NCI-H1694 (cell line): ENCODE measurements at regions not wholly inside any gene's neighbourhood (a gene's known extent, or its start where the extent isn't known, plus 50 kb on each side); places are given as distances from the start of the nearest gene placed in this dataset.

Source experiments
- DNase-seq: peaks from one replicate; lab custom pipeline; 2025; lab: John Stamatoyannopoulos, UW

DNA sequence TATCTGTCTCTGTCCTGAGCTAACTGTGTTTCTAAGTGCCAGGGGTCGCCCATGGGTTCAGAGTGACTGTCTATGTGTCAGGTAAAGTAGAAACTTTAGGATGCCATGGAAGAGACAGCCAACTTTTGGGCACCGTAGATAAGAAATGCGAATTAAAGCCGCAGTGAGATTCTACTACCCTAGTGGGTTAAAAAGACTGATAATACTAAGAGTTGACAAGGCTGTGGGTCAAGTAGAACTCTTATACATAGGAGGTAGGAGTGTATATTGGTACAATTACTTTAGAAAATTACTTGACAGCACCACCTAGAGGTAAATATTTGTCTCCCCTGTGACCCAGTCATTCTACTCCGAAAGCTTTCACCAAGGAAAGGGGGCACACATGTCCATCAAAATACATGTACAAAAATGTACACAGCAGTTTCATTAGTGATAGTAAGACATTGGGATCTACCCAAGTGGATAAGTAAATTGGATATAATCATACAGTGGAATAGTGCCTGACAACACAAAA, 371.3 kb downstream of the SLC4A3 start:
- no peak for DNase-seq

DNA sequence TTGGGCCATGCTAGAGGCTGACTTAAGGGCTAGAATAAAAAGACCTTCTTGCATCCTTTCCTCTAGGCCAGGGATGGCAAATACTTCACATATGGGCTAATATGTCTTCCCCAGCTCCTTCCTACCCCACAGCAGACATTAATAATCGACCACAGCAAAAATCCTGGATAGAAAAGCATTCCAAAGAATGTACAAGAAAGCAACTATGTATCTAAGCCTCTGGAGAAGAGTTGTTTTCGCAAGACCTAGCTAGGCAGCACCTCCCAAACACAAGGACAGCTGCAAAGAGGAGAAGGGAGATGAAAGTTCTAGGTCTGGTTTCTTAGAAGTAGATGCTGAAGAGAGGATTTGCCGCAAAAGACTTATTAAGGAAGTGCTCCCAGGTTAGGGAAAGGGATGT, 372.6 kb downstream of the SLC4A3 start:
- DNase-seq: no peak

DNA sequence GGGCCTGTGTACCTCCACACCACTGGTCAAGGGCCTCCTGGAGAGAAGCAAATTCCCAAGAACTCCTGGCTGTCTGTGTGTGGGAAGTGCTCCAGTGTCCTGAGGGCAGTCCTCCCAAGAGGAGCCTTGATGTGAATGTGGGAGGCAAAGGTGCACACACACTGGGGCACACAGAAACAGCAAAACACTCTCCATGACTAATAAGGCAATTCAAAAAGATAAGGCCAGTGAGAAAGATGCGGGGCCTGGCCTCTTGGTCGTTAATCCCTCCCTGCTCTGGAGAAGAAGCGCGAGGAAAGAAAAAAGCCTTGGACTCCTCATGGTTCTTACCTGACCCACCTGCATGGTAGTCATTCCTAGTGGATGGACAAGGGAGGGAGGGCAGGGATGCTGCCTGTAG, 373.2 kb downstream of the SLC4A3 start:
- no peak for DNase-seq

DNA sequence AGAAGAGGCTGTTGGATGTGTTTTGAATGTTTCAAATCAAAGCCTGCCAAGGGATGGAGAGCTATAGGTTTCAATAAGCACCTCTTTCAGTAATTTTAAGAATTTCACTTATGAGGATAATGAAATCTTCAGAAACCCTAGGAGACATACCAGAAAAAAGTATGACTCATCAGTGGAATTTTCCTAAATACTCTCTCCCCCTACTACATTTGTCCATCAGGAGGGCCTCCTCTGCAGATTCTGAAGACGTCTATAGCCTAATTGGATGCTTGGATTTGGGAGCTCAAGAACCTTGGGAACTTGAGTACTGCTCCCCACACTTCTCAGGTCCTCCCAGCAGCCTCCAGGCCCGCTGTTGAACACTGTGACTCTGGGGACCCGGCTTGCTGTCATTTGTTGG, 374.3 kb downstream of the SLC4A3 start:
- DNase-seq: no peak

DNA sequence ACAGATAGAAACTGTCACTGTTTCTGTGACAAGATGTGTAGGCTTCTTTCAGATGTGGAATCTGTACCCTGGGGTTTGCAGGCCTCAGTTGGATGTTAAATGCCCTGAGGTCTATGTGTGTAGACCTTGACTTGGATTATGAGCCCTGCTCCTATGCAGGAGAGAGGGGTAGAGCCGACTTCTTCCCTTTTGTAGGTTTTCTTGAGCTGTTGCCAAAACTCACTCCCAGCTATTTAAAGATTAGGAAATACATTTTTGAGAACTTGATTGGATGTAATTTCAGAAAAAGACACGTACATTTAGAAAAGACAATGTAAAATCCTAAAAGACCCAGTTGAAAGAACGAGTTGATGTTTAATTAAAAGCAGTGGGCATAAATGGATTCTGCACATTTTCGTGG, 374.8 kb downstream of the SLC4A3 start:
- DNase-seq: no peak

DNA sequence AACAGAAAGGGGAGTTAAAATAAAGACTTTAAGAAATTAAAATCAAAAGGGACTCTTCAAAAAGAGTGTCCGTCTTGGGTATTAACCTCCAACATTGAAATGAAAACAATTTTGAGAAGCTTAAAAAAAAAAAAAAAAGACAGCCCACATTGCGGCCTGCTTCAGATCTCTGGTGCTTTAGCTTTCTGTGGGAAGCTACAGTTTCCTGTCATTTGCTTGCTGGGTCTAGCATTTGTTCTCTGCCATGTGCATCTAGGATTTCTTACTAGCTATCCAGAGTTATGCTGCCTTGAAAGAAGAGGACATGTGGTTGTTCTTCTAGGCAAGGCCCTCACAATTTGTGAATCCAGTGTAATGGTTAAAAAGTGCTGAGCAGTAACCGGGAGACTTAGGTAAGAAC, 375.3 kb downstream of the SLC4A3 start:
- DNase-seq: no peak

DNA sequence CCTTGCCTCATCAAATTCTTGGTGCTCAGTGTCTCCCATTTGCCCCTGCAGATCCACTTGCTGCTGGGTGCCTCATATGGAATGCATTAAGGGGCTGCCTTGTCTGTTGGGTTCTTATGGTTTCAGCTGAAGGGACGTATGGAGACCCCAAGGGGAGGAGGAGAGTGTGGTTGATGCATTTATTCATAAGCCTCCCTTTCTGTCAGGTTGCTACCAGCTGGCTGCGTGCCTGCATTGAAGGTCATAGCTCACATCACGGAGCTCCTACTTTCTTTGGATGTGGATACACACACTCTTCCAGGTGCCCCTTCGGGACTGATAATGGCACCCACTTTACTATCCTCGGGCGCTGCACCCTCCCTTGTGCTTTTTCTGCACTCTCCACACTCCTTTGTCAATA, 377.9 kb downstream of the SLC4A3 start:
- DNase-seq: no peak

DNA sequence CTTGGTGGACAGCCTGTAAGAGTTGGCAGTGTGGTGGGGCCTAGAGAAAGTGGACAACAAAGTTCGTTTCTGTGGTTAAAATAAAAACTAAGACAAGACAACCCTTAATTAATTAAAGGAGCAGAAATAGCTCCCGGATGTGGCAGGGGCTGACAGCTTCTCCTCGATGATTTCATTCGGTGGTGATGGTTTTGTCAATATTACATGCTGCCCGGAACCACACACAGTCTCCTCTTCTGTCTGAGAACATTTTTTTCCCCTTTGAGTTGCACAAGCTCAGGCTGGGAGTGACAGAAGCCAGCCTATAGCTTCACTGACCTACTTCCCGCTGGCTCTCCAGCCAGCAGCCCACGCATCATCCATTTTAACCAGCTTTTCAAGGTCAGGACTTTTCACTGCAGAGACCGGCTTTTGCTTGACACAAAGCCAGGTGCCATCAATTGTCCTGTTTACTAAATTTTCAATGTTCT, 378.8 kb downstream of the SLC4A3 start:
- no peak for DNase-seq

DNA sequence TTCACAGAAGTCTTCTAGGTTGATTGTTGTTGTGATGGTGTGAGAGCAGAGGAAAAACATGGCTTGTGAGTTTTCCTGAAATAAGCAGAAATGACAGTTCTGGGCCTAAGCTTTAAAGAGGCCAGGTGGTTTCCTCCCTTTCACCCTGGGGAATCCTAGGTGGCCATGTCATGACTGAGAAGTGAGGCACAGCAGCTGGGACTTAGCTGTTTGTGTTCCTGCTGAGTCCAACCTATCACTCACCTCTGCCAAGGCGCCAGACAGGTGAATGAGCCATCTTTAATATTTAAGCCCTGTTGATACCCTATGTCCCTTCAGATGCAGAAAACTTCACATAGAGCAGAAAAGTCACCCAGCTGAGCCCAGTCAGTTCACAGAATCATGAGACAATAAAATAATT, 384.4 kb downstream of the SLC4A3 start:
- DNase-seq: no peak

DNA sequence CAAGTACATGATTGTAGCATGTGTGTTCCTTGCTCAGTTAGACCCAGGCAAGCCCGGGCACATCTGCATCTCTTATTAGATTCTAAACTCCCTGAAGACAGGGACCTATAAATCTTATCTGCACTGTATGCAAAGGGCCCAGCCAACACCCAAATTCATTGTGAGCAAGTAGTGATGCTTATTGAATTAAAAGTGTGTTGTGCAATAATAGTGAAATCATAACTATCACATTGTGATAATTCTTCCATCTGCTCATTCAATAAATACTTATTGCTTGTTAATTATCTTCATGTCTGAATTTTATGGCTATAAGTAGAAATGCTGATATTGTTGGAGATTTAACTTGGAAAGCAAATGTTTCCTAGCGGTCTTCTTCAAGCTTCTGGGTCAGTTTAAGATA, 387.5 kb downstream of the SLC4A3 start:
- DNase-seq: no peak

DNA sequence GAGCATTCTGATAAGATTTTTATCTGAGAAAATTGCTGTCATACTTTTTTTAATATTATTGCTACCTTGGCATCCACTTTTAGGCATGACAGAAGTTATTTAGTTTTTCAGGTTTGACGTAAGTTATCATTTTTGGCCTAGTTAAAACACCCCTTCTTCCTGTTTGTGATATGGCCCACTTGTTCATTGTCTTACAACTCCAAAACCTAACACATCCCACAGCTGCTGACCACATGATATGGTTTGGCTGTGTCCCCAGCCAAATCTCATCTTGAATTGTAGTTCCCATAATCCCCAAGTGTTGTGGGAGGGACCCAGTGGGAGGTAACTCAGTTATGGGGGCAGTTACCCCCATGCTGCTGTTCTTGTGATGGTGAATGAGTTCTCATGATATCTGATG, 388.1 kb downstream of the SLC4A3 start:
- DNase-seq: no peak

DNA sequence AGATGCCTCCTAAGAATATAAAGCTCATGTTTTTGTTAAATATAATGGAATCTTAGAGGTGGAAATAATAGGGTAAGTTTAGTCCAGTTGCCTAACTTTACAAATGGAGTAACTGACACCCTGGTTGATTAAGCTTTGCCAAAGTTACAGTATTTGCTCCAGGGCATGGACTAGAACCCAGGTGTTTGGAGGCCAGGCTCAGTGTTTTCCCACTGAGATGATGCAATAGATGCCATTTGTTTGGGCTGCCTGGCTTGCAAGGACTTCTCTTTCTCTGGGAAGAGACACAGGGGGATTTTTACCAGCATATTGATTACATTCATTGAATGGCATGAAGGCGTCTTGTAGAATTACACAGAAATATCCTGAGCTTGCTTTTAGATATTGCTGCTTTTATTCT, 397.8 kb downstream of the SLC4A3 start:
- DNase-seq: no peak

DNA sequence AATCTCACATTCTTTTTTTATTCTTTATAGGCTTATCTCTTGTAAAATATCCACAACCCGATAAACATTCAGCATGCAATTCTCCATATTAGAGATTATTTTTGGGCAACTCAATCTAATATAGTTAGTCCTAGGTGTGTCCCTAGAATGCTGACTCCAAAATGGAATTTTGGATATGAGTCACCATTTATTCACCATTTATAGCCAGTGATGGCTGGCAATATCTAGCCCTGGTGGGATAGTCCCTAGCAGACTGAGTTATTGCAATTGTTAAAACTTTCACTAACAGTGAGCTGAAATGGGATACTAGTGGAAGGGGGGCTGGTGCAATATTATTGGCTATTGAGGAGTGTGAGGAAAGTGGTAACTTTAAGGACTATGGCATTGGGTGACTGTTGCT, 401.6 kb downstream of the SLC4A3 start:
- no peak for DNase-seq

DNA sequence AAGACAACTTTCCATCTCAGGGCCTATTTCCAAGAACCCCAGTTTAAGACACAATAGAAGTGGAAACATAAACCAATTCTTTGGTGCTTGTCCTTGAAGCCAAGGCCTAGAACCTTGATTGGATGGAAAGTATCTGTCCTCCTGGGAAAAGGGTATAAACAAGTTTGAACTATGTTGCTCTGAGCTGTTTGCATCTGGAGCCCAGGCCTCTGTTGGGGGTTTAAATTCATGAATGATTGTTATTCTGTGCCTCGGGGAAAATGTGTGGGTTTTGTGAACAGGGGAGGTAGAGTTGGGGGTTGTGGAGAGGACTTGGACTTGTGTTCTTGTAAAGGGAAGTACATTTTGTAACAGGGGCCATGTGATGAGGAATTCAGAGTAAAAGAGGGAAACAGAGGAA, 406.1 kb downstream of the SLC4A3 start:
- DNase-seq: no peak

DNA sequence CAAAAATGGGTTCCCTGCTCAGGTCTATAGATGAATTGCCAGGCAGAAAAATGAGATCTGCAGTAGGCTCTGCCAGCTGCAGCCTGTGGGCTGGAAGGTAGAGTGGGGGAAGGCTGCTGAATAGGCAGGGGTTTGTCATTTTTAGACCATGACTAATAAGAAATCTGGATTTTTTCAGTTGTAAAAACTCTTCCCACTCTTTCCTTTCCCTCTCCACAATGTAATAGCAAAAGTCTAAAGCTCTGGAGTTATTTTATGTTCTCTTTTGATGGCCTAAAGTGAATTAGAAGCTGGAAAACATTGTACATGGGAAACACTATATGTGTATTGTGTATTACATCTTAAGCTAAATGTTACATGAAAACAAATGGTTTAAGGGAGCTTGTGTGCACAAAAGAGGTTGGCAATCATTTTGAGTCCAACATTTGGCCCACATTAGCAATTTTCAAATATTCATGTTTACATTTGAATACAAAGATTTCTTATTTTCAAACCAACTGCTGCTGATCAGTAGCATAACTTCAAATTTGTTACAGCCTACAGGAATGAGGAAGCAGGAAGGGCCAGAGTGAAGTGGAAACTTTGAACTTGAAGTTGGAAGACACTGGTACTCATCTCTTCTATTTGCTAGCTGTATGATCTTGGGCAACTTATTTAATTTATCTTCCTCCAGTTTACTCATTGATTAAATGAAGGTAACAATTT, 407.1 kb downstream of the SLC4A3 start:
- no peak for DNase-seq

DNA sequence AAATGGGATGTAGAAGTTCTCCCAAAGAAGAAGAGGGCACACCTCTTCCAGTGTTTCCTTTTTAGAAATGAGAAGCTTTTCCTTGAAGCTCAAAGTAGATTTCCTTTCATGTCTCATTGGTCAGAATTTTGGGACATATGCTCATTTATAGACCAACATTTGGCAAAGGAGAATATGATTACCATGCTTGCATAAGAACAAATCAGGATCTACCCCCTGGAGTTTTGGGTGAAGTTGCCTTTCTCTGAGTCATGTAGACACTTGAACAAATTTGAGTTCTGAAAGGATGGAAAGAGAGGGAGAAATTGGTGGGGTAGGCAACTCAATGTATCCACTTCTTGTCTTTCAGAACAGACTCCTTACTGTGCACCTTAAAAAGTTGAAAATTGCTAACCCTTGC, 409.0 kb downstream of the SLC4A3 start:
- DNase-seq: no peak

DNA sequence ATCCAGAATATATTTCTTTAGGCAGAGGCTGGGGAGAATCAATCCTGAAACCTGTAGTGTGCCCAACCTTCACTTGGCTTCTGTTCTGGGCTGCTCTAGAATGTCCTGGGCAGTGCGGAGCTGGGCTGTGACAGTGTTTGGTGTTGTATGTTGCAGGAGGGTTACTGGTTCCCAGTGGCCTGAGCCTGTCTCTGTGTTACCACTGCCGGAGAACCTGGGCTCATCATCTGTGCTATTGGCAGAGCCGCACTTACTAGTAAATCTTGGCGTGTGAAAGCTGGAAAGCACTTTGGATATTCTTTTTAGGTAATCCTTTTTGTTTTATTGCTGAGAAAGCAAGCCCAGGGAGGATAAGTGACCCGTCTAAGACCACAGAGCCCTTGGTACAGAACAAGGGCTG, 412.9 kb downstream of the SLC4A3 start:
- no peak for DNase-seq

DNA sequence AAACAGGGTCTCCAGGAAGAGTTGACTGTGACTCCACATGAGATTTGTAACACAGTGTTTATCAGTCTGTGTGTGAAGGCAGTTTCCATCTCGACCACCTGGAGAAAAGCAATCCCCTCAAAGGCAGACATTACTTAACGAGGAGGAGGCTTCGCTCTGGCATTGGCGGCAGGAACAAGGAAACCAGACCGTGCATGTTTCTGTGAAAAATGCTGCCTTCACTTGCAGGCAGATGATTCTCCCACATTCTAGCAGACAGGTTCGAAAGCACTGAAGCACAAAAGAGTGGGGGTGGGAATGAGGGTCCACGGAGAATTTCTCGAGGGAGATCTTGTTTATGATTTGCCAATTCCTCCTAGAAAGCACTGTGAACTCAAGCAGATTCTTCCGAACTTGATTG, 414.0 kb downstream of the SLC4A3 start:
- no peak for DNase-seq

DNA sequence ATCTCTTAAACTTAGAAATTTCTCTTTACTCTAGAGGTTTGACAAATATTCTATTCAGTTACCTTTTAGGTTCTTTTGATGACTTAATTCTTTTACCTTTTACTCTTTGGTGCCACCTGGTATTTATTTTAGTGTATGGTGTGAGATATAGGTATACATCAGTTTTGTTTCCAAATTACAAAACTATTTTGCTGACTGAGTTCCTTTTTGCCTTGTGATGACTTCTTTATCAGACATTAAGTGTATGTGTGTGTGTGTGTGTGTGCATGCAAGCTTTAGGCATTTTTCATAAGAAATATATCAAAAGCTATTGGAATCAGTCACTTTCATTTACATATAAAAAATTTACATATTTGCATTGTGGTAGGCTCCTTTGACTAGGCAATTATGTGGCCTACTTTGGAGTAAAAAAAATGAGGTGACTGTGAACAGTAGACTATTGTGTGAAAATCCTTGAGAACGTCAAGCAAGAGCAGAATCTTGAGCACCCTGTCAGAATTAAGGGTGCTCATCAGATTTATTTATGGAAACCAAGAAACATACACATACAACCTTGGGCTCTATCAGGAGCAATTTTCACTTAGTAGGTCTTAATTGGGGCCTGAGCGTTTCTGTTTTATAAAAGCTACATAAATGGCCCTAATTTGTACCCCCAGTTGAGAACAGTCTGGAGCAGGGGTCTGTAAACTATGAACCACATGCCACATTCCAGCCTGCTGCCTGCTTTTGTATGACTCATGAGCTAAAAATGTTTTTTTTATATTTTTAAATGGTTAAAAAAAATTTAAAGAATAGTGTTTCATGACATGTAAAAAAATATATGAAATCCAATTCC, 415.9 kb downstream of the SLC4A3 start:
- peak; percentile 70 for DNase-seq

DNA sequence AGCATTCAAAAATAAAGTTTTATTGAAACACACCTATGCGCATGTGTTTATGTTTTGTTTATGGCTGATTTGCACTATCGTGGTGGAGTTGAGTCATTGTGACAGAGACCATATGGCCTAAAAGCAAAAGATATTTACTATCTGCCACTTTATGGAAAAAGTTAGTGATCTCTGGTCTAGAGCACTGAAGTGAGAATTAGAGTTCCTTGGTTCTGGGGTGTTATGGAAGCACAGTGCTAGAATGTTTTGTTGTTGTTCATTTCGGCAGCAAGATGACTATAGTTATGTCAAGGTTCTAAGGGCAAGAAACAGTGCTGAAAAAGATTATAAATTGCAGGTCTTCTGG, 416.5 kb downstream of the SLC4A3 start:
- peak; percentile 70 for DNase-seq

DNA sequence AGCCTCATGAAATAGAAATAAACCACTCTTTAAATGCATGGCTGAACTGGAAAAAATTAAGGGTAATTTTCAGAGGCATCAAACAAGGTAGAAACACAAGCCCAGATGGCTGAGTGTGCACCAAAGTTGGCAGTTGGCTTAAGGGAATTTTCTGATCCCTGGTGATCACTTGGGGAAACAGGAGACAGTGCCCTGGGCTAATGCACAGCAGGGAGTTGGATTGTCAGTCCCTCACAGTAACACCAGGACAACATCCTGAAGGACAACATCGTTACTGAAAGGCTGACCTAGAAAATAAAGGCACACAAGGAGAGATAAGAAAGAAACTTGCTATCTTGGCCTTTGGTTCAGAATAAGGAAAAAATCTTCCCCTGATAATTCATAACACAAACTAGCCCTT, 417.0 kb downstream of the SLC4A3 start:
- DNase-seq: peak; percentile 57

DNA sequence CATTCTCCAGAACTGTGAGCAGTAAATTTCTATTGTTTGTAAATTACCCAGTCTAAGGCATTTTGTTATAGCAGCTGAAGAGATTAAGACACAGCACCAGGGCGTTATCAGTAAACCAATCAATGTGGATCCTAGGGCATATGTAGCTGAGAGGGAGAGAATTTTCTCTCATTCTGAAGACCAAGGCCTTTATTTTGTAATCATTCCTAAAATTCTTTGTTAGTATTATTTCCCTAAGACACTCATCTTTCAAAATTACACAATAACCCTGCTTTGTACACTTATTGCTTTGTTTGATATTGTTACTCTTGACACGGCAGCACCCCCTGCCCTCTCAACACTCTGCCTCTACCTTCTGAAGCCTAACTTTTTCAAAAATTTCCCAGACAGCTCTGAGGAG, 419.1 kb downstream of the SLC4A3 start:
- DNase-seq: no peak

DNA sequence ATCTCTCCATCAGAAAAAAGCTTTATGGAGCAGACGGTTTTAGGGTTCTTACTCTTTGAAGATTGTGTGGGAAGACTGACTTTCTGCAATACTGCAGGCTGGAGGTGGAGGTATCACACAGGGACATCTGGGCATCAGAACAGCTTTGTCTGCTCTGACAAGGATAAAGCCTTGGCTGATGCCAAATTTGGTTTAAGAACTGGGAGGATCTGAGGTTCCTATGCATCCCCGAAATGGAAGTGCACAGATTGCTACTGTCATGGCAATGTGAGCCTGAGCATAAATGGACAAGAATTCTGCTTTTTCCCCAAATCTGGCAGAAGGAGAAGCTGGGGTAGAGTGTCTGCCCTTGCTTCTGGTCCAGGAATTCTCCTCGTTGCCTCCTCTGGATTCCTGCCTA, 424.3 kb downstream of the SLC4A3 start:
- DNase-seq: no peak

DNA sequence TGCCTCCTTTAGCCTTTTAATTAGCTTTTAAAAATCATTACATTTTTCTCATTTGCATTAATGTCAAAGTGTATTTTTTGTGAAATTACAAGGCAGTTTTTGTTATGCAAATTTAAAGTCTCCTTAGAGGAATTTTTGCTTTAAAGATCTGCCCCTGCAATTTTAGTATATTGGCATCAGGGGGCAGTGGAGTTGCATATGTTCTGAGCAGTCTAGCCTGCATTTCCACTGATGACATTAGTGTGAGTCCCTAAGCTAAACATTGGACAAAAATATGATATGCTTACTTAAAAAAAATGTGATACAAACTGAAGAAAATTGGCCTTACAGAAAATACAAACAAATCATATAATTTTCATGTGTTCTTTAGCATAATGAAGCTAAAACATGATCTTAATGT, 426.5 kb downstream of the SLC4A3 start:
- peak; percentile 9 for DNase-seq
